Endodermal cell (in vitro differentiated cells): ENCODE measurements at regions not wholly inside any gene's neighbourhood (a gene's known extent, or its start where the extent isn't known, plus 50 kb on each side); places are given as distances from the start of the nearest gene placed in this dataset.

ENCODE experiments used
- DNase-seq: peaks from one replicate; pipeline ENCODE4 v3.0.0-alpha.2; 2017
- H3K27ac ChIP-seq: 2 replicates; pipeline ENCODE4 v1.5.1; 2013; ENCODE audit warnings: mild to moderate bottlenecking, low read depth, low read length, moderate library complexity
- H3K27me3 ChIP-seq: 2 replicates; pipeline ENCODE4 v1.6.1; 2013; ENCODE audit warnings: mild to moderate bottlenecking, low read length, moderate library complexity; ENCODE audit not compliant: insufficient read depth, control insufficient read depth, poor library complexity, severe bottlenecking
- H3K36me3 ChIP-seq: 2 replicates; pipeline ENCODE4 v1.7.0; 2013; ENCODE audit warnings: mild to moderate bottlenecking, low read length, moderate library complexity; ENCODE audit not compliant: control insufficient read depth, insufficient read depth
- H3K4me1 ChIP-seq: one replicate; pipeline ENCODE4 v1.7.0; 2013; ENCODE audit warnings: low read length; ENCODE audit not compliant: control insufficient read depth, insufficient read depth
- H3K4me3 ChIP-seq: 2 replicates; pipeline ENCODE4 v1.5.1; 2013; ENCODE audit warnings: mild to moderate bottlenecking, low read length, moderate library complexity
- H3K9ac ChIP-seq: 2 replicates; pipeline ENCODE4 v1.6.1; 2013; ENCODE audit warnings: mild to moderate bottlenecking, low read length, moderate library complexity; ENCODE audit not compliant: poor library complexity, severe bottlenecking; ENCODE audit errors: extremely low read depth
- H3K9me3 ChIP-seq: 2 replicates; pipeline ENCODE4 v1.6.1; 2013; ENCODE audit warnings: mild to moderate bottlenecking, low read length, moderate library complexity; ENCODE audit not compliant: control insufficient read depth
- H3K27ac Mint-ChIP-seq: 2 replicates; pipeline ENCODE4 v1.8.0; 2020; ENCODE audit warnings: mixed read lengths
- H3K27me3 Mint-ChIP-seq: 2 replicates; pipeline ENCODE4 v1.8.0; 2021; ENCODE audit warnings: mild to moderate bottlenecking, mixed read lengths; ENCODE audit not compliant: insufficient read depth
- H3K36me3 Mint-ChIP-seq: 2 replicates; pipeline ENCODE4 v1.8.0; 2020; ENCODE audit warnings: low read depth, mixed read lengths
- H3K4me1 Mint-ChIP-seq: 2 replicates; pipeline ENCODE4 v1.8.0; 2020; ENCODE audit warnings: mixed read lengths
- H3K4me3 Mint-ChIP-seq: 2 replicates; pipeline ENCODE4 v1.8.0; 2020; ENCODE audit warnings: mild to moderate bottlenecking, moderate library complexity, mixed read lengths
- H3K9me3 Mint-ChIP-seq: 2 replicates; pipeline ENCODE4 v1.8.0; 2020; ENCODE audit warnings: mild to moderate bottlenecking, mixed read lengths
- WGBS, 2 experiments: methylation state at CpG; one replicate each; pipeline versions ENCODE4 v1.1.5 to v1.1.7; 2013; ENCODE audit warnings: missing lambda C conversion rate in 2 of 2, mixed read lengths in 1 of 2; ENCODE audit not compliant: insufficient coverage in 1 of 2, insufficient read length in 1 of 2; 5-methylcytosine and 5-hydroxymethylcytosine counted together
- TF ChIP-seq, protein P1 (sequence below): fragments of 200-600 bp; sonication (generic); conservative IDR thresholded peaks from 2 replicates; pipeline ENCODE4 v1.5.0; 2021; ENCODE audit warnings: antibody characterized with exemption, mild to moderate bottlenecking

DNA sequence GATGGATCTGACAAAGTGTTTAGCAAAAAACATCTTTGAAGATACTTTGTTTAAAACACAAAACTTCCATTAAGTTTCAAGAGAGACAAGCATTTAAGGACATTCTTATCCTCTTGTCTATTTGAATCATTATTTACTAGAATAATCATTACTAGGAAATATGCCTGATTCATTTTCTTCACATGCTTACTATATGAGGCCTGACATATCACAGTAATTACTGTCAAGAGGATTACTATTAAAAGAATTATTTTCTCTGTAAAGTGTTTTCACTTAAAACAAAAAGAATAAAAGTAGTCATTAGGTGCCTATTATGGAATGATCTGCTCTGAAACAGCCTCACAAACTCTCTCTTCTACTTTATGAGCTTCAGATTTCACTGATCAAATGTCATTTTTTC, 402.1 kb upstream of the MGAT4C start:
- Histone ChIP-seq H3K27ac (no peak overlapping the region), H3K9ac (no peak overlapping the region), H3K4me3 (no peak overlapping the region), H3K36me3 (no peaks in the 10 kb centered on the region), H3K27me3 (no peaks in the 10 kb centered on the region), H3K4me1 (no peaks in the 10 kb centered on the region), H3K9me3 (no peaks in the 10 kb centered on the region)
- no peak overlapping the region for H3K27ac Mint-ChIP-seq
- no peak for DNase-seq
- no peak overlapping the region for H3K4me3 Mint-ChIP-seq
- no peaks in the 10 kb centered on the region for H3K36me3 Mint-ChIP-seq
- H3K9me3 Mint-ChIP-seq, result no peaks in the 10 kb centered on the region
- H3K4me1 Mint-ChIP-seq, result no peaks in the 10 kb centered on the region
- TF ChIP-seq, protein P1, sequence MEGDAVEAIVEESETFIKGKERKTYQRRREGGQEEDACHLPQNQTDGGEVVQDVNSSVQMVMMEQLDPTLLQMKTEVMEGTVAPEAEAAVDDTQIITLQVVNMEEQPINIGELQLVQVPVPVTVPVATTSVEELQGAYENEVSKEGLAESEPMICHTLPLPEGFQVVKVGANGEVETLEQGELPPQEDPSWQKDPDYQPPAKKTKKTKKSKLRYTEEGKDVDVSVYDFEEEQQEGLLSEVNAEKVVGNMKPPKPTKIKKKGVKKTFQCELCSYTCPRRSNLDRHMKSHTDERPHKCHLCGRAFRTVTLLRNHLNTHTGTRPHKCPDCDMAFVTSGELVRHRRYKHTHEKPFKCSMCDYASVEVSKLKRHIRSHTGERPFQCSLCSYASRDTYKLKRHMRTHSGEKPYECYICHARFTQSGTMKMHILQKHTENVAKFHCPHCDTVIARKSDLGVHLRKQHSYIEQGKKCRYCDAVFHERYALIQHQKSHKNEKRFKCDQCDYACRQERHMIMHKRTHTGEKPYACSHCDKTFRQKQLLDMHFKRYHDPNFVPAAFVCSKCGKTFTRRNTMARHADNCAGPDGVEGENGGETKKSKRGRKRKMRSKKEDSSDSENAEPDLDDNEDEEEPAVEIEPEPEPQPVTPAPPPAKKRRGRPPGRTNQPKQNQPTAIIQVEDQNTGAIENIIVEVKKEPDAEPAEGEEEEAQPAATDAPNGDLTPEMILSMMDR, result no peak
- no peaks in the 10 kb centered on the region for H3K27me3 Mint-ChIP-seq

DNA sequence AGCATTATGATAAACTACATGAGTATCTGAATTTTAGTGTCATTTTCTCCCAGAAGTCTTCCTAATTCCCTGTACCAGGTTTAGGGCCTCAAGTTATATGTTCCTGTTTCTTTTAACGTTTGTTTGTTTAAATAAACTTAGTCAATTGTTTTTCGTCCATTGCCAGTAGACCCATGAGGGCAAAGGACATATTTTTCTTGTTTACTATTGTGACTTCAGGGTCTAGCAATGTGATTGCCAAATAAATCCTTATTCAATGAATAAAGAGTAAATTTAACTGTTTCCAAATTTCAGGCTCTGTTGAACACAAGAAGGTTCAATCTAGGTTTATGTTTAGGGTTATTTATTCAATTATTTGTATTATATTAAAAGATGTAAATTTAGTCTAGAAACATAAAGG, 391.6 kb upstream of the MGAT4C start:
- Histone ChIP-seq H3K27ac (no peak overlapping the region), H3K4me1 (no peaks in the 10 kb centered on the region), H3K36me3 (no peaks in the 10 kb centered on the region), H3K9ac (no peak overlapping the region), H3K27me3 (no peaks in the 10 kb centered on the region), H3K9me3 (no peaks in the 10 kb centered on the region), H3K4me3 (no peak overlapping the region)
- no peak overlapping the region for H3K27ac Mint-ChIP-seq
- H3K4me1 Mint-ChIP-seq, result no peaks in the 10 kb centered on the region
- DNase-seq, result no peak
- H3K36me3 Mint-ChIP-seq, result no peaks in the 10 kb centered on the region
- H3K9me3 Mint-ChIP-seq, result no peaks in the 10 kb centered on the region
- WGBS, 2 experiments, result 98 to 100% methylated on average over 1 to 2 of the region's 2 CpGs
- no peaks in the 10 kb centered on the region for H3K27me3 Mint-ChIP-seq
- TF ChIP-seq, protein P1, result no peak
- no peak overlapping the region for H3K4me3 Mint-ChIP-seq

DNA sequence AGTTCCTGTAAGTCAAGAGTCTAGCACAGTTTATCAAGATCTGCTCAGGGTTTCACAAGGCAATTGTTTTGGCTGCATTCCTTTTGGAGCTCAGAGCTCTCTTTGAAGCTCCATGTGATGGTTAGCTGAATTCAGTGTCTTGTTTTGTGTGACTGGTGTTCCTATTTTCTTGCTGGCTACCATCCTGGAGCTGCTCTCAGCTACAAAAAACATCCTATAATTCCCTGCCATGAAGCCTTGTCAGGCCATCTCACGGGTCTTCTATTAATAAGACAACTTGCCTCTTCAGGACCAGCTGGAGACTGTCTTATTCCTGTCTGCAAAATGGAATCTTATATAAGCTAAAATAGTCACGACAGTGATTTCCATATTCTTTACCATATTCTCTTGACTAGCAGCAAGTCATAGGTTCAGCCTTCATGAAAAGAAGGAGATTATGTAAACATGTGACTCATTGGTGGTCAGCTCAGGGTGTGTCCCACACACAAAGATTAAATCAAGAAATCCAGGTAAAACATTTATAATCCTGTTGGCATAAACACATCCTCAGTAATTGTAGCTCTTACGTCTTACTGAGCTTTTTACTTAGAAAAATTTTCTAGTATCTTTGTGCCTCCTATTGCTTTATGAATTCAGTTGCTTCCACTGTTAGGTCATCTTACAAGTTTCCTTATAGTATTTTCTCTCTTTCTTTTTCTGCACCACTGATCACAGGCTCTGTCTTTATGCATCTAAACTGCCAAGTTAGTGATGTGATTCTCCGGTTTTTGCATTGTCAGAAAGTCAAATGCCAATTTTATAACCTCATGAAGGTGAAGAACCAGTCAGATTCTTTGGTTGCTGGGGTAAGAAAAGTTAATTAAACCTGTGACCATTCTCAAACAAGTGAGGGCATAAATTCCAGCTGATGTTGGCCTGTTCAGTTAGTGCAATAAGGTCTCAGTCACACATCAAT, 378.5 kb upstream of the MGAT4C start:
- Mint-ChIP-seq H3K36me3 (no peaks in the 10 kb centered on the region), H3K27me3 (no peaks in the 10 kb centered on the region), H3K4me3 (no peak overlapping the region), H3K9me3 (peaks cover 4% of the 10 kb centered on the region), H3K27ac (peak overlapping the region; percentile 23), H3K4me1 (peaks cover 9% of the 10 kb centered on the region)
- 88 to 90% methylated on average over 2 to 4 of the region's 4 CpGs for WGBS, 2 experiments
- Histone ChIP-seq H3K9ac (no peak overlapping the region), H3K27ac (no peak overlapping the region), H3K27me3 (no peaks in the 10 kb centered on the region), H3K9me3 (no peaks in the 10 kb centered on the region), H3K4me1 (peaks cover 5% of the 10 kb centered on the region), H3K36me3 (no peaks in the 10 kb centered on the region), H3K4me3 (peak overlapping the region; percentile 56)
- TF ChIP-seq, protein P1, result no peak
- peak; percentile 44 for DNase-seq
